IMR-90 (cell line): ENCODE measurements at regions not wholly inside any gene's neighbourhood (a gene's known extent, or its start where the extent isn't known, plus 50 kb on each side); places are given as distances from the start of the nearest gene placed in this dataset.

Experiments used
- ATAC-seq: fragments of 200-7000 bp; cut with Tn5 transposase; 2 replicates; pipeline ENCODE4 v1.9.1; 2020; ENCODE audit warnings: low read depth, mild to moderate bottlenecking, moderate library complexity
- BruUV-seq: library from RNA; stranded (reverse); fragments of 400-500 nt; replicated peaks from 2 replicates; lab custom pipeline; 2021; lab: Mats Ljungman, UMichigan
- CTCF ChIA-PET: fragments of 300-600 bp; formaldehyde crosslinking; extraction: SDS; loops from one replicate; lab custom pipeline; 2021; ENCODE audit warnings: antibody characterized with exemption; lab: Yijun Ruan, JAX
- POLR2A ChIA-PET: fragments of 300-600 bp; sonication (Branson Sonifier 250); formaldehyde crosslinking; loops from one replicate; lab custom pipeline; 2022; ENCODE audit warnings: antibody characterized with exemption; ENCODE audit not compliant: unreplicated experiment; lab: Charles Lee
- DNase-seq: peaks from one replicate; pipeline ENCODE4 v3.0.0; 2013
- H2AFZ ChIP-seq: replicated peaks from 2 replicates; pipeline ENCODE3; 2013; ENCODE audit warnings: low read length, mild to moderate bottlenecking; ENCODE audit not compliant: poor library complexity
- H2AK5ac ChIP-seq: 2 replicates; pipeline ENCODE4 v1.6.1; 2013; ENCODE audit warnings: low read depth, low read length, inconsistent platforms
- H2AK9ac ChIP-seq: replicated peaks from 2 replicates; pipeline ENCODE3; 2013; ENCODE audit warnings: mild to moderate bottlenecking, low read depth, low read length, moderate library complexity; ENCODE audit not compliant: poor library complexity
- H2BK120ac ChIP-seq: 2 replicates; pipeline ENCODE4 v1.6.1; 2013; ENCODE audit warnings: low read depth, low read length, inconsistent platforms
- H2BK15ac ChIP-seq: 3 replicates; pipeline ENCODE4 v1.6.1; 2013; ENCODE audit warnings: low read depth, low read length, inconsistent platforms
- H2BK20ac ChIP-seq: 2 replicates; pipeline ENCODE4 v1.6.1; 2013; ENCODE audit warnings: low read depth, mild to moderate bottlenecking, inconsistent platforms, low read length, moderate library complexity
- H2BK5ac ChIP-seq: 2 replicates; pipeline ENCODE4 v1.6.1; 2013; ENCODE audit warnings: mild to moderate bottlenecking, low read depth, low read length, inconsistent platforms; ENCODE audit not compliant: poor library complexity, severe bottlenecking
- H3K14ac ChIP-seq: replicated peaks from 2 replicates; pipeline ENCODE4 v1.6.1; 2013; ENCODE audit warnings: low read depth, low read length, inconsistent platforms
- H3K18ac ChIP-seq: 2 replicates; pipeline ENCODE4 v1.6.1; 2013; ENCODE audit warnings: low read depth, low read length, control low read depth
- H3K23ac ChIP-seq: 2 replicates; pipeline ENCODE4 v1.6.1; 2013; ENCODE audit warnings: low read depth, low read length, inconsistent platforms
- H3K27ac ChIP-seq: 2 replicates; pipeline ENCODE4 v1.5.1; 2013; ENCODE audit warnings: mild to moderate bottlenecking, control low read depth, low read length; ENCODE audit not compliant: insufficient read depth
- H3K27me3 ChIP-seq: 2 replicates; pipeline ENCODE4 v1.6.1; 2013; ENCODE audit warnings: low read length; ENCODE audit not compliant: control insufficient read depth, insufficient read depth
- H3K36me3 ChIP-seq: 2 replicates; pipeline ENCODE4 v1.6.1; 2013; ENCODE audit warnings: low read length, mixed read lengths; ENCODE audit not compliant: control insufficient read depth, insufficient read depth
- H3K4ac ChIP-seq: 2 replicates; pipeline ENCODE4 v1.6.1; 2013; ENCODE audit warnings: low read depth, low read length, inconsistent platforms
- H3K4me1 ChIP-seq: 2 replicates; pipeline ENCODE4 v1.6.1; 2013; ENCODE audit warnings: low read length, mixed read lengths; ENCODE audit not compliant: control insufficient read depth, insufficient read depth
- H3K4me2 ChIP-seq: 2 replicates; pipeline ENCODE4 v1.6.1; 2013; ENCODE audit warnings: low read depth, mild to moderate bottlenecking, control low read depth, low read length, moderate library complexity
- H3K4me3 ChIP-seq: 2 replicates; pipeline ENCODE4 v1.5.1; 2013; ENCODE audit warnings: low read depth, mild to moderate bottlenecking, control low read depth, low read length, moderate library complexity; ENCODE audit not compliant: insufficient read depth
- H3K56ac ChIP-seq: 2 replicates; pipeline ENCODE4 v1.6.1; 2013; ENCODE audit warnings: low read length, inconsistent platforms; ENCODE audit not compliant: insufficient read depth; ENCODE audit errors: extremely low read depth
- H3K79me1 ChIP-seq, 2 experiments: 2 replicates each; pipeline ENCODE4 v1.6.1; 2013; ENCODE audit warnings: low read length in 2 of 2, inconsistent platforms in 1 of 2, low read depth in 1 of 2
- H3K9ac ChIP-seq: 2 replicates; pipeline ENCODE4 v1.6.1; 2013; ENCODE audit warnings: low read depth, low read length, control low read depth
- H3K9me1 ChIP-seq: 2 replicates; pipeline ENCODE4 v1.6.1; 2013; ENCODE audit warnings: low read length, inconsistent platforms; ENCODE audit not compliant: insufficient read depth
- H3K9me3 ChIP-seq: 2 replicates; pipeline ENCODE4 v1.6.1; 2013; ENCODE audit warnings: low read length; ENCODE audit not compliant: control insufficient read depth, insufficient read depth
- H4K20me1 ChIP-seq: 2 replicates; pipeline ENCODE4 v1.6.1; 2013; ENCODE audit warnings: low read length, inconsistent platforms; ENCODE audit not compliant: insufficient read depth
- H4K5ac ChIP-seq: 2 replicates; pipeline ENCODE4 v1.6.1; 2013; ENCODE audit warnings: mild to moderate bottlenecking, low read depth, low read length, control low read depth
- H4K8ac ChIP-seq, 2 experiments: 2 replicates each; pipeline ENCODE4 v1.6.1; 2013; ENCODE audit warnings: low read depth in 2 of 2, low read length in 2 of 2, control low read depth in 1 of 2, inconsistent platforms in 1 of 2
- H4K91ac ChIP-seq: 2 replicates; pipeline ENCODE4 v1.6.1; 2013; ENCODE audit warnings: low read depth, low read length, inconsistent platforms; ENCODE audit not compliant: insufficient read depth
- CEBPB ChIP-seq: IDR thresholded peaks from 2 replicates; pipeline ENCODE4 v1.6.1; 2012; ENCODE audit warnings: low read depth, low read length, improper control_type of control experiment
- MAFK ChIP-seq: IDR thresholded peaks from 2 replicates; pipeline ENCODE4 v1.6.1; 2012; ENCODE audit warnings: low read depth, low read length, improper control_type of control experiment
- WGBS, 2 experiments: methylation state at CpG; one replicate each; pipeline versions ENCODE4 v1.1.5 to v1.1.7; 2013; ENCODE audit warnings: missing lambda C conversion rate in 2 of 2; ENCODE audit not compliant: insufficient read length in 1 of 2; ENCODE audit errors: extremely low coverage in 2 of 2; 5-methylcytosine and 5-hydroxymethylcytosine counted together
- dilution Hi-C: fragments of 300-500 bp; cut with HindIII; formaldehyde crosslinking; loops from one replicate; pipeline ENCODE4 v1.14.3; 2018; ENCODE audit warnings: low sequenced_read_pairs; ENCODE audit not compliant: unreplicated experiment
- in situ Hi-C: fragments of 300-500 bp; cut with MboI; formaldehyde crosslinking; loops from 3 replicates; pipeline ENCODE4 v1.14.3; 2019; ENCODE audit warnings: low sequenced_read_pairs, inconsistent platforms, mixed read lengths
- intact Hi-C: fragments of 100-400 bp; cut with micrococcal nuclease; formaldehyde crosslinking; loops from 2 replicates; pipeline ENCODE4 v1.10.0; 2022

- in situ Hi-C loops, result no loop called here
- no peak overlapping the region for H2BK20ac ChIP-seq
- no peak overlapping the region for H3K4me3 ChIP-seq
- TF ChIP-seq MAFK (peak; percentile 60), CEBPB (no peak)
- no peak overlapping the region for H3K56ac ChIP-seq
- intact Hi-C loops, result no loop called here
- H2BK5ac ChIP-seq, result no peak overlapping the region
- peaks cover 3% of the 10 kb centered on the region; the same call in 1 of the 2 replicates for H3K9me1 ChIP-seq
- no peak overlapping the region for H4K8ac ChIP-seq
- H3K9me3 ChIP-seq, result no peaks in the 10 kb centered on the region
- no peak overlapping the region for H3K4me2 ChIP-seq
- DNase-seq, result peak; percentile 7
- no peaks in the 10 kb centered on the region for H4K20me1 ChIP-seq
- WGBS, 2 experiments, result no CpG with 5 or more reads among the region's 3 CpGs
- no peak overlapping the region for H3K4ac ChIP-seq
- peaks cover 4% of the 10 kb centered on the region; the same call in 1 of the 2 replicates for H3K4me1 ChIP-seq
- POLR2A ChIA-PET, result interaction anchor here (0.6 kb wide), 1 partner anchor 30 kb away, joined by 4 read pairs; no protein-coding TSS in a partner anchor
- no peaks in the 10 kb centered on the region for H3K27me3 ChIP-seq
- no peak overlapping the region for H2AFZ ChIP-seq
- no peaks in the 10 kb centered on the region for H3K79me1 ChIP-seq
- no peak overlapping the region for H3K18ac ChIP-seq
- H4K5ac ChIP-seq, result no peak overlapping the region
- H2AK9ac ChIP-seq, result no peak overlapping the region
- CTCF ChIA-PET, result no interaction called here
- H2BK120ac ChIP-seq, result no peak overlapping the region
- no peaks in the 10 kb centered on the region for H3K36me3 ChIP-seq
- H3K27ac ChIP-seq, result no peak overlapping the region
- H2BK15ac ChIP-seq, result no peak overlapping the region
- no peak for ATAC-seq
- no peak overlapping the region for H4K91ac ChIP-seq
- no peak overlapping the region for H3K23ac ChIP-seq
- H3K9ac ChIP-seq, result no peak overlapping the region
- H2AK5ac ChIP-seq, result no peak overlapping the region
- dilution Hi-C loops, result no loop called here
- no TSS peak for BruUV-seq
- H3K14ac ChIP-seq, result no peak overlapping the region
Measured at GRCh38 chr5:163619273-163619934, 114.0 kb downstream of the MAT2B start.
